LNCaP clone FGC (cell line): ENCODE measurements at regions not wholly inside any gene's neighbourhood (a gene's known extent, or its start where the extent isn't known, plus 50 kb on each side); places are given as distances from the start of the nearest gene placed in this dataset.

ENCODE experiments used
- DNase-seq: peaks from one replicate; pipeline ENCODE4 v3.0.0-alpha.2; 2011; ENCODE audit warnings: low read depth
- H3K4me3 ChIP-seq: 2 replicates; pipeline ENCODE4 v1.5.1; 2011; ENCODE audit warnings: mild to moderate bottlenecking, low read depth, low read length, control low read depth
- TF ChIP-seq, protein P1 (sequence below): IDR thresholded peaks from 2 replicates; pipeline ENCODE4 v1.5.1; 2012; ENCODE audit warnings: mild to moderate bottlenecking; ENCODE audit not compliant: control insufficient read depth, insufficient read depth; ENCODE audit errors: extremely low read depth

DNA sequence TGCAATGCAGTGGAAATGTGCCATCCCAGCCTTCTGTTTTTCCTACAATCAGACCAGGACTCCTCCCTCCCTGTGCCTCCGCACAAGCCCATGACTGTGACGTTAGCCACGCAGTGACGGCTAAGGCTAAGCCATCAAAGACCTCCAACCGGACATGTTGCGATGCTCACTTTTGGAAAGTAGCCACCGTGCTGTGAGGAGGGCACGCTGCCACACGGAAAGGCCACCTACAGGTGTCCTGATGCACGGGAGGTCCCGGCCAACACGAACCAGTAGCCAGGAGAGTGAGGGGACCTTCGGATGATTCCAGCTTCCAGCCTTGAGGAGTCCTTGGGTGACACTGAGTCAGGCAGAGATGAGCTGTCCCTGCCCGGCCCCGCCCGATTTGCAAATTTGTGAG lies 53.9 kb downstream of the FOXL1 start:
- DNase-seq = no peak
- H3K4me3 ChIP-seq = no peak overlapping the region
- TF ChIP-seq, protein P1, sequence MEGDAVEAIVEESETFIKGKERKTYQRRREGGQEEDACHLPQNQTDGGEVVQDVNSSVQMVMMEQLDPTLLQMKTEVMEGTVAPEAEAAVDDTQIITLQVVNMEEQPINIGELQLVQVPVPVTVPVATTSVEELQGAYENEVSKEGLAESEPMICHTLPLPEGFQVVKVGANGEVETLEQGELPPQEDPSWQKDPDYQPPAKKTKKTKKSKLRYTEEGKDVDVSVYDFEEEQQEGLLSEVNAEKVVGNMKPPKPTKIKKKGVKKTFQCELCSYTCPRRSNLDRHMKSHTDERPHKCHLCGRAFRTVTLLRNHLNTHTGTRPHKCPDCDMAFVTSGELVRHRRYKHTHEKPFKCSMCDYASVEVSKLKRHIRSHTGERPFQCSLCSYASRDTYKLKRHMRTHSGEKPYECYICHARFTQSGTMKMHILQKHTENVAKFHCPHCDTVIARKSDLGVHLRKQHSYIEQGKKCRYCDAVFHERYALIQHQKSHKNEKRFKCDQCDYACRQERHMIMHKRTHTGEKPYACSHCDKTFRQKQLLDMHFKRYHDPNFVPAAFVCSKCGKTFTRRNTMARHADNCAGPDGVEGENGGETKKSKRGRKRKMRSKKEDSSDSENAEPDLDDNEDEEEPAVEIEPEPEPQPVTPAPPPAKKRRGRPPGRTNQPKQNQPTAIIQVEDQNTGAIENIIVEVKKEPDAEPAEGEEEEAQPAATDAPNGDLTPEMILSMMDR = no peak

DNA sequence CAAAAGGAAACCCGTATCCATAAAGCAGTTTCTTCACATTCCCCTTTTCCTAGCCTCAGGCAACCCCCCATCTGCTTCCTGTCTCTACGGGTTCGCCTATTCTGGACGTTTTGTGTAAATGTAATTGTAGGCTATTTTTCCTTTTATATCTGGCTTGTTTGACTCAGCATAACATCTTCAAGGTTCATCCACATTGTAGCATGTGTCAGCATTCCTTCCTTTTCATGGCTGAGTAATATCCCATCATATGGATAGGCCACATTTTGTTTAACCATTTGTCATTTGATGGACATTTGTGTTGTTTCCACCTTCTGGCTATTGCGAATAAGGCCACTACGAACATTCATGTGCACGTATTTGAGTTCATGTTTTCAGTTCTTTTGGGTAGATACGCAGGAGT lies 54.6 kb downstream of the FOXL1 start:
- TF ChIP-seq, protein P1 = no peak
- H3K4me3 ChIP-seq = no peak overlapping the region
- DNase-seq = no peak

DNA sequence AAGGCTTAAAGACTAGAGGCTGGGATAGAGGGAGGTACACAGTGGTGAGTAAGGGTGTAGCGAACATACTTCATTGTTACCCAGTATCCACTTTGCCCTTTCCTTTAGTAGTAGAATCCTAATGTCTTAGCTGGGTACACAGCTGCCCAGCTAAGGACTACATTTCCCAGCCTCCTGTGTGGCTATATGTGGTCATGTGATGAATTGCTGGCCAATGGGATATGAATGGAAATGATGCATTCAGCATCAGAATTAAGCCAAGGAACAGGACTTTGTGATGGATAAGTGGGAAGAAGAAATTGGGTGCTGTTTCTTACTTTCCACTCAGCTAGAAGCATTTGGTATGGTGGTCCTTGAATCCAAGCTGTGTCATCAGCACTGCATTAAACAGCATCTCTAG lies 55.9 kb downstream of the FOXL1 start:
- DNase-seq = no peak
- TF ChIP-seq, protein P1 = no peak
- H3K4me3 ChIP-seq = no peak overlapping the region

DNA sequence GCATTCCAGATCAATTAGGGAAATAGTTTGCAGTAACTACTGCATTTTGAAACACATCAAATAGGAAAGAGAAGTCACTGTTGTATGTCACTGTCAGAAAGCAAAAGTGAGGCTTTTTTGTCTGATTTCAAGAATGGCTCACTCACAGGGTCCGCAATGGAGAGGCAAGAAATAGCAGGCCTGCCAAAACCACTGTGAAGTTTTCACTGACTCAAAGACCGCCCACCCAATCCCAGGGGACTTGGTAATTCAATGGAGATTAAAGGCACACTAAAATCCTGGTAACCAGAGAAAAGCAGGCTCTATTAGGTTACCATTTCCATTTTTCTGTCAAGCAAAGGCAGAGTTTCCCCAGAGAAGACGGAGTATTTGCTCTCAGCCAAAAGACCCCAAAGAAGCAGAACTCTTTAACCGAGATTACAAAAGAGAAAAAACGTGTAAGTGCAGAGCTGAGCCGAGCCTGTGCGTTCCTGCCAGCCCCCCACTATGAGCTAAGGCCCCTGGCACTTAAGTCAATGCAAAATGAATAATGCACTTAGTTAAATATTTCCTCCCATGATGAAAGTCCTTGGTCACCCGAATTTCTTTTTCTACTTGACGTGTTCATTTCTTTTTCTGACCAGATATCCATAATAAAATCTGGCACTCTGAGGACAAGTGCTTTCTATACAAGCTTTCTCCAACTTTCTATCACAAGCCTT lies 57.0 kb downstream of the FOXL1 start:
- TF ChIP-seq, protein P1 = no peak
- DNase-seq = no peak
- H3K4me3 ChIP-seq = no peak overlapping the region

DNA sequence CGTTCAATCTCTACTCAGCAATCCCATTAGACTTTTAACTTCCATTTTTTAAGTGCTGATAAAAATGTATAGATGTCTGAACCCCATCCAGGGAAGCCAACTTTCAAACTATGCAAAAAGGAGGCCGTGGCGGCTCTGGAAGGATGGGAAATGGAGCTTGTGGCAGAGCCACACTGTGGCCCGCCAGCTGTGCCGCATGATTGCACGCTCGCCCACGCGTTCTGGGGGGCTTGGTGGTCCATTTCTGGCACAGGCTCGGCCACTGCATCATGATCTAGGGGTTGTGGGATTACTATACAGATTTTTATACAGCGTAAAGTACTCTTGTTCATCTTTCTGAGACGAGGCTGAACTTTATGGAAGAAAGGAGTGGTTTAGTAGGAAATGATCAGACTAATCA lies 57.6 kb downstream of the FOXL1 start:
- no peak for DNase-seq
- no peak overlapping the region for H3K4me3 ChIP-seq
- TF ChIP-seq, protein P1 = no peak

DNA sequence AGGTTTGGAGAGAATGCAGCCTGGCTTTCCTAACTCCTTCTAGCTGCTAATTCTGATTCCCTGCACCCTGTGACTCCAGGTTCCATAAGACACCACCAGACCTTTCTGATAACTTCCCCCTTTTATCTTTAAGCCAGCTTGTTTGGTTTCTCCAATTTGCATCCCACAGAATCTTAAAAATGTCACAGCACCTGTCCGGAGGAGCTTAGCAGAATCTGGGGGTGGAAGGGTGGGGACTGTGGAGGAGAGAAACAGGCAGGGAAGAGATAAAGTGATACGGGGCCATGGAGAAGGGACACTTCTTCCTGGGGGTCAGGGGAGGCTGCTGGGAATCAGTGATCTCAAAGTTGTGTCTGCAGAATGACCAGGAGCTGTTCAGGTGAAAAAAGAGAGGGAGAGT lies 59.4 kb downstream of the FOXL1 start:
- TF ChIP-seq, protein P1 = no peak

DNA sequence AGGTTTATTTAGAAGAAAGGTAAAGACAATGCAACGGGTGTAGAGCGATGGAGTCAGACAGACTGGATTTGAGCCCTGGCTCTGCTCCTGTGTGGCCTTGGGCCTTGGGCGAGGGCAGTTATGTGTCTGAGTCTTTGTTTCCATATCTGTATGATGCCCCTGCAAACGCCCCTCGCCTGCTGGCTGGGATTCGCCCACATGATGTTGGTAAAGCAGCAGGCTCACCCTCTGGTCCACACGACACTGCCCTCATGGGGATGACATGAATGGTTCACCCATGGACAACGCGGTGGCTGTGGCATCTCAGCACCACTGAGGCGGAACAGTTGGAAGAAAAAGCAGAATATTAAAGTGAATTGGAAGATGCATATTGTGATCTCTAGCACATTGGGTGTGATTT lies 60.3 kb downstream of the FOXL1 start:
- TF ChIP-seq, protein P1 = no peak
- no peak for DNase-seq
- no peak overlapping the region for H3K4me3 ChIP-seq

More for the DNA sequence above, 59.4 kb downstream of the FOXL1 start:
- H3K4me3 ChIP-seq = no peak overlapping the region
- DNase-seq = no peak
